ENCODE measurements at regions not wholly inside any gene's neighbourhood (a gene's known extent, or its start where the extent isn't known, plus 50 kb on each side); places are given as distances from the start of the nearest gene placed in this dataset.

GRCh38 chr16:72658888-72659717 lies 388.8 kb downstream of the ZFHX3 start:
- no peak overlapping the region for H3K4me3 ChIP-seq (ENCODE audit: insufficient read depth, low read length)
- H3K27ac ChIP-seq (ENCODE audit: low read depth, low read length) = no peak overlapping the region
- H3K27me3 ChIP-seq (ENCODE audit: insufficient read depth, low read length) = no peaks in the 10 kb centered on the region
- H3K4me2 ChIP-seq (ENCODE audit: insufficient read depth, low read length) = no peak overlapping the region
- H4K20me1 ChIP-seq (ENCODE audit: insufficient read depth, low read length) = no peaks in the 10 kb centered on the region
- H2AFZ ChIP-seq (ENCODE audit: low read length) = no peak overlapping the region
- no peaks in the 10 kb centered on the region for H3K4me1 ChIP-seq (ENCODE audit: insufficient read depth, low read length)
- H3K36me3 ChIP-seq (ENCODE audit: insufficient read depth, low read length) = no peaks in the 10 kb centered on the region
- no peaks in the 10 kb centered on the region for H3K9me3 ChIP-seq (ENCODE audit: low read depth, low read length)
- no peaks in the 10 kb centered on the region for H3K79me2 ChIP-seq (ENCODE audit: insufficient read depth, low read length)
- no peak for DNase-seq (ENCODE audit: insufficient read length, low spot score, missing footprints)
- no peak for TF ChIP-seq CTCF (IDR thresholded peaks at IDR 0.05; ENCODE audit: extremely low read depth, low read depth, low read length)

- H3K4me2 ChIP-seq (ENCODE audit: insufficient read depth, low read length) = no peak overlapping the region
- H3K36me3 ChIP-seq (ENCODE audit: insufficient read depth, low read length) = no peaks in the 10 kb centered on the region
- H3K27ac ChIP-seq (ENCODE audit: low read depth, low read length) = no peak overlapping the region
- no peak overlapping the region for H3K4me3 ChIP-seq (ENCODE audit: insufficient read depth, low read length)
- H3K4me1 ChIP-seq (ENCODE audit: insufficient read depth, low read length) = no peaks in the 10 kb centered on the region
- no peaks in the 10 kb centered on the region for H3K9me3 ChIP-seq (ENCODE audit: low read depth, low read length)
- TF ChIP-seq CTCF (IDR thresholded peaks at IDR 0.05; ENCODE audit: extremely low read depth, low read depth, low read length) = no peak
- H4K20me1 ChIP-seq (ENCODE audit: insufficient read depth, low read length) = no peaks in the 10 kb centered on the region
- no peaks in the 10 kb centered on the region for H3K27me3 ChIP-seq (ENCODE audit: insufficient read depth, low read length)
- no peaks in the 10 kb centered on the region for H3K79me2 ChIP-seq (ENCODE audit: insufficient read depth, low read length)
- no peak overlapping the region for H2AFZ ChIP-seq (ENCODE audit: low read length)
- DNase-seq (ENCODE audit: insufficient read length, low spot score, missing footprints) = no peak
Measured at GRCh38 chr16:72657791-72658190, 390.1 kb downstream of the ZFHX3 start.

GRCh38 chr16:72657164-72657563 lies 390.8 kb downstream of the ZFHX3 start:
- no peaks in the 10 kb centered on the region for H3K9me3 ChIP-seq (ENCODE audit: low read depth, low read length)
- no peak overlapping the region for H2AFZ ChIP-seq (ENCODE audit: low read length)
- no peak for TF ChIP-seq CTCF (IDR thresholded peaks at IDR 0.05; ENCODE audit: extremely low read depth, low read depth, low read length)
- no peaks in the 10 kb centered on the region for H3K36me3 ChIP-seq (ENCODE audit: insufficient read depth, low read length)
- H3K4me3 ChIP-seq (ENCODE audit: insufficient read depth, low read length) = no peak overlapping the region
- no peaks in the 10 kb centered on the region for H4K20me1 ChIP-seq (ENCODE audit: insufficient read depth, low read length)
- H3K27me3 ChIP-seq (ENCODE audit: insufficient read depth, low read length) = no peaks in the 10 kb centered on the region
- H3K27ac ChIP-seq (ENCODE audit: low read depth, low read length) = no peak overlapping the region
- H3K79me2 ChIP-seq (ENCODE audit: insufficient read depth, low read length) = no peaks in the 10 kb centered on the region
- no peaks in the 10 kb centered on the region for H3K4me1 ChIP-seq (ENCODE audit: insufficient read depth, low read length)
- H3K4me2 ChIP-seq (ENCODE audit: insufficient read depth, low read length) = no peak overlapping the region
- DNase-seq (ENCODE audit: insufficient read length, low spot score, missing footprints) = no peak

DNA sequence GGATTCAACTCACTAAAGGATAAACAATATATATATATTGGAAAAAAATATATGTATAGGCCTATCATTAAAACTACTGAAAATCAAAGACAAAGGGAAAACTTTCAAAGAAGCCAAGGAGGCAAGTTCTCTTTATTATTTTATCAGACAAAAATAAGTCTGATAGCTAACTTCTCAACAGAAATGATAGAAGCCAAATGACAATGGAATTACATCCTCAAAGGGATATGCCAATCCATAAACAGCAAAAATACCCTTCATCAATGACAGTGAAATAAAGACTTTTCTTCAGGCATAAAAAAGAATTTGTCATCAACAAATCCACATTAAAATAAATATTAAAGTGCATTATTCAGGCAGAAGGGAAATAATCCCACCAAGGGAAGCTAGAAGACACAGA lies 393.4 kb downstream of the ZFHX3 start:
- no peak for TF ChIP-seq CTCF (IDR thresholded peaks at IDR 0.05; ENCODE audit: extremely low read depth, low read depth, low read length)
- Histone ChIP-seq H2AFZ (ENCODE audit: low read length) (no peak overlapping the region), H3K4me1 (ENCODE audit: insufficient read depth, low read length) (no peaks in the 10 kb centered on the region), H3K27ac (ENCODE audit: low read depth, low read length) (no peak overlapping the region), H3K4me3 (ENCODE audit: insufficient read depth, low read length) (no peak overlapping the region), H3K79me2 (ENCODE audit: insufficient read depth, low read length) (no peaks in the 10 kb centered on the region), H3K27me3 (ENCODE audit: insufficient read depth, low read length) (no peaks in the 10 kb centered on the region), H3K36me3 (ENCODE audit: insufficient read depth, low read length) (no peaks in the 10 kb centered on the region), H4K20me1 (ENCODE audit: insufficient read depth, low read length) (no peaks in the 10 kb centered on the region), H3K4me2 (ENCODE audit: insufficient read depth, low read length) (no peak overlapping the region), H3K9me3 (ENCODE audit: low read depth, low read length) (no peaks in the 10 kb centered on the region)
- DNase-seq (ENCODE audit: insufficient read length, low spot score, missing footprints) = no peak
